ENCODE measurements at regions not wholly inside any gene's neighbourhood (a gene's known extent, or its start where the extent isn't known, plus 50 kb on each side); places are given as distances from the start of the nearest gene placed in this dataset.

- DNase-seq, result no peak
Observed at GRCh38 chr3:39752019-39752637, 57.3 kb upstream of the MYRIP start.

GRCh38 chr3:39752751-39753150 lies 56.7 kb upstream of the MYRIP start:
- DNase-seq, result no peak

- no peak for DNase-seq
Observed at GRCh38 chr3:39753391-39753790, 56.0 kb upstream of the MYRIP start.

GRCh38 chr3:39754549-39754948 lies 54.9 kb upstream of the MYRIP start:
- DNase-seq, result no peak

- DNase-seq, result no peak
Observed at GRCh38 chr3:39755100-39755499, 54.3 kb upstream of the MYRIP start.

- DNase-seq, result no peak
Observed at GRCh38 chr3:39757307-39757706, 52.1 kb upstream of the MYRIP start.
